HEK293 (cell line): ENCODE measurements at regions not wholly inside any gene's neighbourhood (a gene's known extent, or its start where the extent isn't known, plus 50 kb on each side); places are given as distances from the start of the nearest gene placed in this dataset.

Experiments
- FEZF1 ChIP-seq: fragments of 450-650 bp; formaldehyde crosslinking; IDR thresholded peaks from 2 replicates; pipeline ENCODE4 v1.5.1; 2016; ENCODE audit warnings: missing biosample characterization, missing genetic modification characterization
- GLI2 ChIP-seq: fragments of 450-650 bp; formaldehyde crosslinking; IDR thresholded peaks from 2 replicates; pipeline ENCODE4; 2017; ENCODE audit warnings: missing biosample characterization, missing genetic modification characterization, low read depth, borderline replicate concordance
- IKZF3 ChIP-seq: fragments of 450-650 bp; IDR thresholded peaks from 2 replicates; pipeline ENCODE4 v1.5.0; 2018; ENCODE audit warnings: missing biosample characterization, mild to moderate bottlenecking, missing genetic modification characterization, moderate library complexity
- OSR2 ChIP-seq: fragments of 450-650 bp; formaldehyde crosslinking; IDR thresholded peaks from 2 replicates; pipeline ENCODE4 v1.5.1; 2016; ENCODE audit warnings: missing biosample characterization, missing genetic modification characterization
- ZBTB8A ChIP-seq: fragments of 450-650 bp; formaldehyde crosslinking; IDR thresholded peaks from 2 replicates; pipeline ENCODE4 v1.5.1; 2016; ENCODE audit warnings: missing biosample characterization, missing genetic modification characterization
- ZNF114 ChIP-seq: fragments of 450-650 bp; formaldehyde crosslinking; IDR thresholded peaks from 2 replicates; pipeline ENCODE4 v1.5.0; 2017; ENCODE audit warnings: missing biosample characterization, missing genetic modification characterization
- ZNF132 ChIP-seq: fragments of 450-650 bp; formaldehyde crosslinking; IDR thresholded peaks from 2 replicates; pipeline ENCODE4 v1.5.1; 2017; ENCODE audit warnings: missing biosample characterization, missing genetic modification characterization, borderline replicate concordance
- ZNF174 ChIP-seq: fragments of 450-650 bp; formaldehyde crosslinking; IDR thresholded peaks from 2 replicates; pipeline ENCODE4 v1.5.0; 2017; ENCODE audit warnings: missing biosample characterization, mild to moderate bottlenecking, missing genetic modification characterization
- ZNF19 ChIP-seq: fragments of 450-650 bp; formaldehyde crosslinking; IDR thresholded peaks from 2 replicates; pipeline ENCODE4; 2016; ENCODE audit warnings: missing biosample characterization, missing genetic modification characterization, low read depth
- ZNF202 ChIP-seq: fragments of 450-650 bp; formaldehyde crosslinking; IDR thresholded peaks from 2 replicates; pipeline ENCODE4 v1.5.1; 2016; ENCODE audit warnings: missing biosample characterization, missing genetic modification characterization, borderline replicate concordance
- ZNF214 ChIP-seq: fragments of 450-650 bp; formaldehyde crosslinking; IDR thresholded peaks from 2 replicates; pipeline ENCODE4 v1.5.1; 2017; ENCODE audit warnings: missing biosample characterization, mild to moderate bottlenecking, missing genetic modification characterization, borderline replicate concordance
- ZNF274 ChIP-seq, 2 experiments: fragments of 200-500 bp in 1 of 2; fragments of 450-650 bp in 1 of 2; sonication (Bioruptor generic) in 1 of 2; formaldehyde crosslinking in 1 of 2; IDR thresholded peaks; 2 replicates each; pipeline versions ENCODE4 v1.5.1 to v1.6.1; 2014 to 2016; ENCODE audit warnings: borderline replicate concordance in 1 of 2, inconsistent platforms in 1 of 2, low read length in 1 of 2, missing biosample characterization in 1 of 2, missing genetic modification characterization in 1 of 2
- ZNF311 ChIP-seq: fragments of 450-650 bp; formaldehyde crosslinking; IDR thresholded peaks from 2 replicates; pipeline ENCODE4 v1.5.1; 2017; ENCODE audit warnings: missing biosample characterization, missing genetic modification characterization, borderline replicate concordance
- ZNF560 ChIP-seq: fragments of 450-650 bp; formaldehyde crosslinking; IDR thresholded peaks from 2 replicates; pipeline ENCODE4 v1.5.1; 2017; ENCODE audit warnings: missing biosample characterization, missing genetic modification characterization, borderline replicate concordance
- ZNF585B ChIP-seq: fragments of 450-650 bp; formaldehyde crosslinking; IDR thresholded peaks from 2 replicates; pipeline ENCODE4 v1.5.1; 2016; ENCODE audit warnings: missing biosample characterization, missing genetic modification characterization
- ZNF596 ChIP-seq: fragments of 450-650 bp; IDR thresholded peaks from 2 replicates; pipeline ENCODE4 v1.5.0; 2018; ENCODE audit warnings: missing biosample characterization, mild to moderate bottlenecking, missing genetic modification characterization, moderate library complexity
- ZNF600 ChIP-seq: fragments of 450-650 bp; formaldehyde crosslinking; IDR thresholded peaks from 2 replicates; pipeline ENCODE4 v1.5.1; 2016; ENCODE audit warnings: missing biosample characterization, missing genetic modification characterization
- ZNF670 ChIP-seq: fragments of 450-650 bp; formaldehyde crosslinking; IDR thresholded peaks from 2 replicates; pipeline ENCODE4 v1.5.1; 2016; ENCODE audit warnings: missing biosample characterization, missing genetic modification characterization, low read depth
- ZNF76 ChIP-seq: fragments of 450-650 bp; formaldehyde crosslinking; IDR thresholded peaks from 2 replicates; pipeline ENCODE4; 2016; ENCODE audit warnings: low read depth, missing biosample characterization, missing genetic modification characterization, borderline replicate concordance
- ZNF768 ChIP-seq: fragments of 450-650 bp; formaldehyde crosslinking; IDR thresholded peaks from 2 replicates; pipeline ENCODE4 v1.5.1; 2018; ENCODE audit warnings: missing biosample characterization, mild to moderate bottlenecking, missing genetic modification characterization
- ZNF785 ChIP-seq: fragments of 450-650 bp; formaldehyde crosslinking; IDR thresholded peaks from 2 replicates; pipeline ENCODE4 v1.5.1; 2016; ENCODE audit warnings: missing biosample characterization, missing genetic modification characterization
- ZSCAN16 ChIP-seq: fragments of 450-650 bp; formaldehyde crosslinking; IDR thresholded peaks from 2 replicates; pipeline ENCODE4 v1.5.1; 2016; ENCODE audit warnings: missing biosample characterization, missing genetic modification characterization
- TF ChIP-seq, protein P1 (sequence below): fragments of 450-650 bp; formaldehyde crosslinking; IDR thresholded peaks from 2 replicates; pipeline ENCODE4 v1.5.1; 2016; ENCODE audit warnings: missing biosample characterization, missing genetic modification characterization, borderline replicate concordance
- TF ChIP-seq, protein P2 (sequence below): fragments of 450-650 bp; formaldehyde crosslinking; IDR thresholded peaks from 2 replicates; pipeline ENCODE4 v1.5.1; 2016; ENCODE audit warnings: missing biosample characterization, missing genetic modification characterization, low read depth
- TF ChIP-seq, protein P3 (sequence below): fragments of 450-650 bp; formaldehyde crosslinking; IDR thresholded peaks from 2 replicates; pipeline ENCODE4 v1.5.1; 2016; ENCODE audit warnings: missing biosample characterization, missing genetic modification characterization
- TF ChIP-seq, protein P4 (sequence below): fragments of 450-650 bp; formaldehyde crosslinking; IDR thresholded peaks from 2 replicates; pipeline ENCODE4 v1.5.1; 2016; ENCODE audit warnings: missing biosample characterization, missing genetic modification characterization
- TF ChIP-seq, protein P5 (sequence below): fragments of 450-650 bp; formaldehyde crosslinking; IDR thresholded peaks from 2 replicates; pipeline ENCODE4 v1.5.1; 2017; ENCODE audit warnings: missing biosample characterization, missing genetic modification characterization

DNA sequence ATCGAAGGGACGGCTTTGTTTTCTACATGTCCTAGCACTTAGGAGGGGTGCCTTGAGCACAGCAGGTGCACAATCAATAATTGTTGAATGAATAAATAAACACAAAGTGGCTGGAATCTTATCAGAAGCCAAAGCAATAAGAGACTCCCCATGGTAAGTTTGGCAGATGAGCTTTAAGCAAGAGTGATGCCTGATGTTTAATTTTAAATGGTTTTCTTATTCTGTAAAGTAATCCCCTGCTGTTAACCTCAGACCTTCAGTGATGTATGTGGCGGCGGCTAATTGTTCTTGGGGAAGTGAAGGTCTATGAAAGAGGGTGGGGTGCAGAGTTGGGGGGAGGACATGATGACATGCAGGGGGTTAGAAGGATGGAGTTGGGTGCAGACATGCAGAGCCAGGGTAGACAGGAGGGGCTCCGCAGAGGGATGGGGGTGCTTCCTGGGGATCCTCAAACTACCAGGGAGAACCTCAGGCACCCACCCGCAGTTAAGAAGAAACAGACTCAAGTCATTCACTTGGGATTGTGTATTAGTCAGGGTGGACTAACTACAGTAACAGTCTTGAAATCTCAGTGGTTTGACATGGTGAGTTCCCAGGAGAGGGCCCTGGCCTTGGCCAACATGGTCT, 65.7 kb upstream of the SHB start (continued):
- TF ChIP-seq, protein P1, sequence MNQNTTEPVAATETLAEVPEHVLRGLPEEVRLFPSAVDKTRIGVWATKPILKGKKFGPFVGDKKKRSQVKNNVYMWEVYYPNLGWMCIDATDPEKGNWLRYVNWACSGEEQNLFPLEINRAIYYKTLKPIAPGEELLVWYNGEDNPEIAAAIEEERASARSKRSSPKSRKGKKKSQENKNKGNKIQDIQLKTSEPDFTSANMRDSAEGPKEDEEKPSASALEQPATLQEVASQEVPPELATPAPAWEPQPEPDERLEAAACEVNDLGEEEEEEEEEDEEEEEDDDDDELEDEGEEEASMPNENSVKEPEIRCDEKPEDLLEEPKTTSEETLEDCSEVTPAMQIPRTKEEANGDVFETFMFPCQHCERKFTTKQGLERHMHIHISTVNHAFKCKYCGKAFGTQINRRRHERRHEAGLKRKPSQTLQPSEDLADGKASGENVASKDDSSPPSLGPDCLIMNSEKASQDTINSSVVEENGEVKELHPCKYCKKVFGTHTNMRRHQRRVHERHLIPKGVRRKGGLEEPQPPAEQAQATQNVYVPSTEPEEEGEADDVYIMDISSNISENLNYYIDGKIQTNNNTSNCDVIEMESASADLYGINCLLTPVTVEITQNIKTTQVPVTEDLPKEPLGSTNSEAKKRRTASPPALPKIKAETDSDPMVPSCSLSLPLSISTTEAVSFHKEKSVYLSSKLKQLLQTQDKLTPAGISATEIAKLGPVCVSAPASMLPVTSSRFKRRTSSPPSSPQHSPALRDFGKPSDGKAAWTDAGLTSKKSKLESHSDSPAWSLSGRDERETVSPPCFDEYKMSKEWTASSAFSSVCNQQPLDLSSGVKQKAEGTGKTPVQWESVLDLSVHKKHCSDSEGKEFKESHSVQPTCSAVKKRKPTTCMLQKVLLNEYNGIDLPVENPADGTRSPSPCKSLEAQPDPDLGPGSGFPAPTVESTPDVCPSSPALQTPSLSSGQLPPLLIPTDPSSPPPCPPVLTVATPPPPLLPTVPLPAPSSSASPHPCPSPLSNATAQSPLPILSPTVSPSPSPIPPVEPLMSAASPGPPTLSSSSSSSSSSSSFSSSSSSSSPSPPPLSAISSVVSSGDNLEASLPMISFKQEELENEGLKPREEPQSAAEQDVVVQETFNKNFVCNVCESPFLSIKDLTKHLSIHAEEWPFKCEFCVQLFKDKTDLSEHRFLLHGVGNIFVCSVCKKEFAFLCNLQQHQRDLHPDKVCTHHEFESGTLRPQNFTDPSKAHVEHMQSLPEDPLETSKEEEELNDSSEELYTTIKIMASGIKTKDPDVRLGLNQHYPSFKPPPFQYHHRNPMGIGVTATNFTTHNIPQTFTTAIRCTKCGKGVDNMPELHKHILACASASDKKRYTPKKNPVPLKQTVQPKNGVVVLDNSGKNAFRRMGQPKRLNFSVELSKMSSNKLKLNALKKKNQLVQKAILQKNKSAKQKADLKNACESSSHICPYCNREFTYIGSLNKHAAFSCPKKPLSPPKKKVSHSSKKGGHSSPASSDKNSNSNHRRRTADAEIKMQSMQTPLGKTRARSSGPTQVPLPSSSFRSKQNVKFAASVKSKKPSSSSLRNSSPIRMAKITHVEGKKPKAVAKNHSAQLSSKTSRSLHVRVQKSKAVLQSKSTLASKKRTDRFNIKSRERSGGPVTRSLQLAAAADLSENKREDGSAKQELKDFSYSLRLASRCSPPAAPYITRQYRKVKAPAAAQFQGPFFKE (tag by site-specific recombination), result no peak
- no peak for TF ChIP-seq ZNF600 (tag by site-specific recombination)
- no peak for TF ChIP-seq ZNF560 (tag by site-specific recombination)
- TF ChIP-seq ZNF274 (IDR thresholded peaks at IDR 0.05; ENCODE audit: low read length), result no peak
- no peak for TF ChIP-seq ZNF274 (tag by site-specific recombination; IDR thresholded peaks at IDR 0.05; ENCODE audit: borderline replicate concordance)
- TF ChIP-seq ZNF202 (tag by site-specific recombination), result no peak
- TF ChIP-seq, protein P2, sequence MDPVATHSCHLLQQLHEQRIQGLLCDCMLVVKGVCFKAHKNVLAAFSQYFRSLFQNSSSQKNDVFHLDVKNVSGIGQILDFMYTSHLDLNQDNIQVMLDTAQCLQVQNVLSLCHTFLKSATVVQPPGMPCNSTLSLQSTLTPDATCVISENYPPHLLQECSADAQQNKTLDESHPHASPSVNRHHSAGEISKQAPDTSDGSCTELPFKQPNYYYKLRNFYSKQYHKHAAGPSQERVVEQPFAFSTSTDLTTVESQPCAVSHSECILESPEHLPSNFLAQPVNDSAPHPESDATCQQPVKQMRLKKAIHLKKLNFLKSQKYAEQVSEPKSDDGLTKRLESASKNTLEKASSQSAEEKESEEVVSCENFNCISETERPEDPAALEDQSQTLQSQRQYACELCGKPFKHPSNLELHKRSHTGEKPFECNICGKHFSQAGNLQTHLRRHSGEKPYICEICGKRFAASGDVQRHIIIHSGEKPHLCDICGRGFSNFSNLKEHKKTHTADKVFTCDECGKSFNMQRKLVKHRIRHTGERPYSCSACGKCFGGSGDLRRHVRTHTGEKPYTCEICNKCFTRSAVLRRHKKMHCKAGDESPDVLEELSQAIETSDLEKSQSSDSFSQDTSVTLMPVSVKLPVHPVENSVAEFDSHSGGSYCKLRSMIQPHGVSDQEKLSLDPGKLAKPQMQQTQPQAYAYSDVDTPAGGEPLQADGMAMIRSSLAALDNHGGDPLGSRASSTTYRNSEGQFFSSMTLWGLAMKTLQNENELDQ (tag by site-specific recombination), result no peak
- no peak for TF ChIP-seq ZNF596 (tag by site-specific recombination)
- TF ChIP-seq, protein P3, sequence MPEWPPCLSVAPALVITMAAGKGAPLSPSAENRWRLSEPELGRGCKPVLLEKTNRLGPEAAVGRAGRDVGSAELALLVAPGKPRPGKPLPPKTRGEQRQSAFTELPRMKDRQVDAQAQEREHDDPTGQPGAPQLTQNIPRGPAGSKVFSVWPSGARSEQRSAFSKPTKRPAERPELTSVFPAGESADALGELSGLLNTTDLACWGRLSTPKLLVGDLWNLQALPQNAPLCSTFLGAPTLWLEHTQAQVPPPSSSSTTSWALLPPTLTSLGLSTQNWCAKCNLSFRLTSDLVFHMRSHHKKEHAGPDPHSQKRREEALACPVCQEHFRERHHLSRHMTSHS (tag by site-specific recombination), result no peak
- no peak for TF ChIP-seq ZNF132 (tag by site-specific recombination)
- no peak for TF ChIP-seq ZNF114 (tag by site-specific recombination)
- TF ChIP-seq ZNF19, result no peak
- TF ChIP-seq, protein P4, sequence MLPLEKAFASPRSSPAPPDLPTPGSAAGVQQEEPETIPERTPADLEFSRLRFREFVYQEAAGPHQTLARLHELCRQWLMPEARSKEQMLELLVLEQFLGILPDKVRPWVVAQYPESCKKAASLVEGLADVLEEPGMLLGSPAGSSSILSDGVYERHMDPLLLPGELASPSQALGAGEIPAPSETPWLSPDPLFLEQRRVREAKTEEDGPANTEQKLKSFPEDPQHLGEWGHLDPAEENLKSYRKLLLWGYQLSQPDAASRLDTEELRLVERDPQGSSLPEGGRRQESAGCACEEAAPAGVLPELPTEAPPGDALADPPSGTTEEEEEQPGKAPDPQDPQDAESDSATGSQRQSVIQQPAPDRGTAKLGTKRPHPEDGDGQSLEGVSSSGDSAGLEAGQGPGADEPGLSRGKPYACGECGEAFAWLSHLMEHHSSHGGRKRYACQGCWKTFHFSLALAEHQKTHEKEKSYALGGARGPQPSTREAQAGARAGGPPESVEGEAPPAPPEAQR (tag by site-specific recombination), result no peak
- no peak for TF ChIP-seq ZBTB8A
- TF ChIP-seq, protein P5, sequence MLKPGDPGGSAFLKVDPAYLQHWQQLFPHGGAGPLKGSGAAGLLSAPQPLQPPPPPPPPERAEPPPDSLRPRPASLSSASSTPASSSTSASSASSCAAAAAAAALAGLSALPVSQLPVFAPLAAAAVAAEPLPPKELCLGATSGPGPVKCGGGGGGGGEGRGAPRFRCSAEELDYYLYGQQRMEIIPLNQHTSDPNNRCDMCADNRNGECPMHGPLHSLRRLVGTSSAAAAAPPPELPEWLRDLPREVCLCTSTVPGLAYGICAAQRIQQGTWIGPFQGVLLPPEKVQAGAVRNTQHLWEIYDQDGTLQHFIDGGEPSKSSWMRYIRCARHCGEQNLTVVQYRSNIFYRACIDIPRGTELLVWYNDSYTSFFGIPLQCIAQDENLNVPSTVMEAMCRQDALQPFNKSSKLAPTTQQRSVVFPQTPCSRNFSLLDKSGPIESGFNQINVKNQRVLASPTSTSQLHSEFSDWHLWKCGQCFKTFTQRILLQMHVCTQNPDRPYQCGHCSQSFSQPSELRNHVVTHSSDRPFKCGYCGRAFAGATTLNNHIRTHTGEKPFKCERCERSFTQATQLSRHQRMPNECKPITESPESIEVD (tag by site-specific recombination), result peak; percentile 44
- no peak for TF ChIP-seq ZNF76
- no peak for TF ChIP-seq ZNF585B (tag by site-specific recombination)
- peak; percentile 56 for TF ChIP-seq FEZF1 (tag by site-specific recombination)
- no peak for TF ChIP-seq ZNF214 (tag by site-specific recombination)
- no peak for TF ChIP-seq ZNF311 (tag by site-specific recombination)
- TF ChIP-seq OSR2 (tag by site-specific recombination), result peak; percentile 43; the same call in 1 of the 2 replicates
- peak; percentile 41; the same call in 1 of the 2 replicates for TF ChIP-seq IKZF3
- TF ChIP-seq ZNF768 (tag by site-specific recombination), result no peak
- TF ChIP-seq ZSCAN16, result no peak
- no peak for TF ChIP-seq ZNF174 (tag by site-specific recombination)
- no peak for TF ChIP-seq ZNF670 (tag by site-specific recombination)
- TF ChIP-seq ZNF785 (tag by site-specific recombination), result no peak
- no peak; the same call in 1 of the 2 replicates for TF ChIP-seq GLI2 (tag by site-specific recombination)
